HG02884 (cell line): ENCODE measurements at regions not wholly inside any gene's neighbourhood (a gene's known extent, or its start where the extent isn't known, plus 50 kb on each side); places are given as distances from the start of the nearest gene placed in this dataset.

ENCODE experiments used
- ATAC-seq: cut with Tn5 transposase; IDR thresholded peaks from one replicate; pipeline ENCODE4 v1.9.1; 2021; ENCODE audit warnings: mild to moderate bottlenecking, moderate library complexity; ENCODE audit not compliant: unreplicated experiment

DNA sequence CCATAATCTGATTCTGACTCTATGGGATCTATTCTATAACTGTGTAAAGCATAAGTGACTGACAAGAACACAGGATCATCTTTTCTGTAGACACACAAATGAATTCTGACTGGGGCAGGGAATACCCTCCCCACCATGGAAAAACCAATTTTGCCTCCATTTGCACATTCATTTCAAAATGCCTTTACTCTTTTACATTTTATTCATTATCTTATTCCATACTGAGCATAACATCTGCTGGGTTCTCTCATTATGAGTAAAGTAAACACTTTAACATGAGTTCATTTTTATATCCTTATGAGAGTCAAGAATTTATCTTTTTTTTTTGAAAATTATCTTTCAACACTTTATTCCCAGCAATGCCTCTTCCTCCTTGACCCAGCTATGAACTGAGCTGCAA lies 163.5 kb downstream of the RNF152 start:
- ATAC-seq: no peak

DNA sequence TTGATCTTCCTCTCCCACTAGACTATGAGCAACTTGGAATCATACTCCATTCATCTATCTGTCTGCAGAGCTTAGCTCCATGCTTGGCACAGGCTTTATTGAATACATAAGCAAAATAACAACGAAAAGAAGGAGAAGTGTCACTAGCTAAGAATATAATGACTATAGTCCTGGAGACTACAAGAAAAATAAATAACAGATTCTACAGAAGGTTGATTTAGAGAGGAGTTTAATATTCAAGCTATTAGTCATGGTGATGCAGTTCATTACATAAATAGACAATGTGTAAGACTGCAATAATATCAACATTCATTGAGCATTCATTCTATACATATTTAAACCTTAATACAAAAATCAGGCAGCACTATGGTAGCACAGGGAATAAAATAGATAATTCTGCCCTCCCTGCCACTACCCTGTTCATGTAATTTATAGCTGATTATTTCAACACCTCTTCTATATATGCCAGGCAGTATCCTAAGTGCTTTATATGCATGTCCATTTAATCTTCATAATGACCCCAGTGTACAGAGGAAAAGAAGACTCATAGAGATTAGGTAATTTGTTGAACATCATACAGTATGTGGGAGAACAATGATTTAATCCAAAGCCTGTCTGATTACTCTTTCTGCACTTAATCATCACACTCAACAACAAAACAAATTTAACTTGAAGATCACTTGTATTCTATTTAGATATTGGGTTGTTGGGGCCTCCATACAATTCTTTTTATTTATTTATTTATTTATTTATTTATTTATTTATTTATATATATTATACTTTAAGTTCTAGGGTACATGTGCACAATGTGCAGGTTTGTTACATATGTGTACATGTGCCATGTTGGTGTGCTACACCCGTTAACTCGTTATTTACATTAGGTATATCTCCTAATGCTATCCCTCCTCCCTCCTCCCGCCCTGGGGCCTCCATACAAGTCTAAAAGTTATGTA lies 165.3 kb downstream of the RNF152 start:
- ATAC-seq: no peak

DNA sequence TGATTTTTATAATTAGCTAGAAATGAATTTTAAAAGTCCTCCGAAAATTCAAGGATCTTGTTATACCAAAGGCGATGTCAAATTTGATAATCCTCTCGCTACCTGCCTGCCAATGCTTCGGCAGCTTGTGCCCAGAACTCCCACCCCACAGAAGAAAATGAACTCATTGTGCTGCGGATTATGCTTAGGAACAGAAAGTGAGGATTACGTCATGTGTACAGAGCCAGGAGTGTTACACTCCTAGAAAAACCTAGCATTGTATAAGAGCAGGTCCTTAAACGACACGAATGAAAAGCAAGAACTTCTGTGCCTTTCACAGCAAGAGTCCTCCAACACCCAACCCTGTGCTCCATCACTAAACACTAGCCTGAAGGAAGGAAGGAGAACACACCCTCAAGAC lies 168.3 kb downstream of the RNF152 start:
- ATAC-seq: no peak

DNA sequence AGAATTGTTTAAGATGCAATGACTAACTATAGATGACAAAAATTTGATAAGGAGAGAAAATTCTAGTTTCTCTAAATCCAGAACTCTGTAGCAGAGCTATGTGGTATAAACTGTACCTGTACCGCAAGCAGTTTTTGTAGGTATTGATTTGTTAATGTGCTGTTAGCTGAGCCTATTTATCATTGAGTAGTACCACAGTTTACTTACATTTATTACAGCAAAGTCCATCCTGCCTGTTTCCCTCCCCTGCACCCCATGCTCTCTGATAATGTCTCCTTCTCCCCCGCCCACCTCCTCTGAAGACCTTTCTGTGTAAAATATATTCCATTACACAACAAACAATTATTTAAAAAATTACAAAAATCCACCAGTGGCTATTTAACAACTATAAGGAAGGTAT lies 170.6 kb downstream of the RNF152 start:
- ATAC-seq: no peak

DNA sequence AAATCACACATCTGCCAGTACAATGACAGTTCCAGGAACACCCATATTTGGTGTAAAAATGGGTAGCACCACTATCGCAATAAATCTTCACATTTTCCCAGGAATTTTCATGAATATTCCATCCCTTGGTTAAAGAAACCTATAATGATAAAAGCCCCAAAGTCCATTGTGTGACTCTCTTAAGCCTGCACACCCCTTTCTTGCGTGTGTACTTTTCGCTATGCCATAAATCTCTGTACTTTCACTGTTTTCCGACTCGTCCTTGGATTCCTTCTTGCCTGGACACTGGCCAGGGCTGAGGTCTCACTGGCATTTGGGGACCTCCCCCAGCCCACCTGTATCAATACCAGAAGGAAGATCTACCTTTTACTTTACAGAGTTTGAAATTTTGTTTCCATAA lies 172.3 kb downstream of the RNF152 start:
- no peak for ATAC-seq

DNA sequence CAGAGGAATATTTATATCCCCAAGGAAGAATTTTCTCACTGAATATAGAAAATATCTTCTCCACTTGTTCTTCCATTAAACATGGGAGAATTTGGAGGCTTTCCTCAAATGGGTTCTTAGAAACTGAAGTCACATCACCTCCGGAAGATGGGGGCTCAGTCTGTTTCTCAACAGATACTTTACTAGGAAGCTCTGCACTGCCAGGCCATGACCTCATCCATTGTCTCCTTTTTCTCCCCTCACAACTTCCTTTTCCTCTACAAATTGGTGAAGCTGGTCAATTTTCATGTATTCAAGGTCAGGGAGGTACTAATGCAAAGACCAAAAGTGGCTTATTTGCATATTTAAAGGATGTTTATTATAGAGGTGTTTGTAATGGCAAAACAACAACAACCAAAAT lies 173.1 kb downstream of the RNF152 start:
- ATAC-seq: no peak

DNA sequence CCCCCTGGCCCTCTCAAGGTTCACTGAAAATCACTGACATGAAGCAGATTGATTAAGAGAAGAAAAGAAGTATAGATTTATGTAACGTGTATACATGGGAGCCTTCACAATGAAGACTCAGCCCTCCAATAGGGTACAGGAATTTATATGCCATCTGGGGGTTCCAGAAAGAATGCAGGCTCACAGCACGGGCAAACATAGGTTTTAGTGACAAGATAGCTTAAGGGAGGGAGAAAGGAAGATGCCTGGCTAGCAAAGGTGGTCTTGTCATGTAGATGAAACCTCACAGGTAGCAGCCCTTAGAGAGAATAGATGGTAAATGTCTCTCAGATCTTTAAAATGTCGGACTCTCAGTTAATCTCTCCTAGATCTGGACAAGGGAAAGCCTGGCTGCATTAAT lies 173.9 kb downstream of the RNF152 start:
- ATAC-seq: no peak

DNA sequence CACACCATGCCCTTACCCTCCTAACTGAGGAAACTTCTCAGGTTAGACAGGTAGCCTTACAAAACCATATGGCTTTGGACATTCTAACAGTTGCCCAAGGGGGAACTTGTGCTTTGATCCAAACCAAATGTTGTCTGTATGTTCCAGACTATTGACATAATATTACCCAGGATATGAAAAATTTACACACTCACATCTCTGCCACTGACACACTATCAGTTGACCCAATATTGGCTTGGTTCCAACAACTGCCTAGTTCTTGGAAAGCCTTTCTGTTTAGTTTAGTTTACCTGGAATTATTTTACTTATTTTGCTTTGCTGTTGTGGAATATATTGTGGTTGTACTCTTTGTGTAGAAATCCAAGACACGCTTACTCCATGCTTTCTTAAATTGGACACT lies 178.4 kb downstream of the RNF152 start:
- no peak for ATAC-seq

DNA sequence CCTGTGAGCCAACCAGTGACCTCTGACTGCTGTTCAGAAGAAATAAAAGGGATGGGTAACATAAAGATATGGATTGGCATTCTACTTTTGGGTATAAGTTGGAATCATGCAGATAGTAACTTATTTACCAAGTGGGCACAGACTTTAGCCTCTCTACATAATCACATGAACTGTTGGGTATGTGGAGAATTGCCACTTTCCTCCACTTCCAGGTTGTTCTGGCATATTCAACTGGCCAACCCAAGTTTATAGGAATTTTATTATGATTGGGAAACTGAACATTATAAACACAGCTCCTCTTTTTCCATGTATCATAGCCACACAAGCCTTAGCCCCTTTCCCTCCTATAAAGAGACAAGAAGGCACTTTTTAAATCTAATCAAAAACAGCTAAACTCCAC lies 179.3 kb downstream of the RNF152 start:
- no peak for ATAC-seq

DNA sequence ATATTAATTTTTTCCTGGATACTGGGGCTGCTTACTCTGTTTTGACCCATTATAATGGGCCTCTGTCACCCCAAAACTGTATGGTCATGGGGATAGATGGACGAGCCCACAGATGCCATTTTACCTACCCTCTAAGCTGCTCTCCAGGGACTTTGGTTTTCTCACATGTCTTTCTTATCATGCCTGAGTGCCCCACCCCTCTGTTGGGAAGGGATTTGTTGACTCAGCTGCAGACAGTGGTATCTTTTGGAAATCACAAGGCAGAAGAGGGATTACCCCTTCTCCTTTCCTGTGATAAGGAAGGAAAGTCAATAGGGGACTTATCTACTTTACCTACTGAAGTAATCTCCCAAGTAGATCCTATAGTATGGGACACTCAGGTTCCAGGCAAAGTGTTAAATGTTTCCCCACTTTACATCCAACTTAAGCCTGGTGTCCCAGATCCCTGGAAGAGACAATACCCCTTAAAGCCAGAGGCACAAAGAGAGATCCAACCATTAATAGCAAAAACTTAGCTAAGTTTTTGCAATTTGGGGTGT lies 182.7 kb downstream of the RNF152 start:
- no peak for ATAC-seq

DNA sequence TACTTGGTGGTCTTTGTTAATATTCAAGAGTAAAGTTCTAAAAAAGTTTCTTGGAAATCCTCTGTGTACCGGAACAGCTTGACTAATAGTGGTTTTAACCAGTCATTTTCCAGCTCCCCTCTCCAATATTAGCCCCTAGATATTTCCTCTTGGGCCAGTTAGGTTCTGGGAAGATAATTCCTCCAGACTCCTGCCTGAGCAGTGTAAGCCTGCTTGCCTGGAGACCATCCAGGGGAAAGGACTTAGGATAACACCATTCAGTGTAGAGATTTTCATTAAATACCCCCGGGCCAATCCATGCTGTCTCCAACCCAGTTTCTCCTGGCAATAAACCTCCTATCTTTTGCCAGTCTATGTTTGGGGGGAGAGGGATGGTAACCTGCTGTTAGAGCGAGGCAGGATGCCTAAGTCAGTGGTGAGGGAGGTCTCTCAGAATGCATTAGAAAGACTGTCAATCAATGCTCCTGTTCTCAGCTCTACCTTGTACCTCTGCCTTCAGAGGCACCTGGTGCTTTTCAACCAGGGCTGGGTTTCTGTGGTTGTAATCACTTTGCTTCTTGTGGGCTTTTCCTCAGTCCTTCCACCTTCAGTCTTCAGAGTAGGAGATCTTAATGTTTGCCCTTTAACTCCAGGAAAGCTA lies 186.4 kb downstream of the RNF152 start:
- ATAC-seq: no peak

DNA sequence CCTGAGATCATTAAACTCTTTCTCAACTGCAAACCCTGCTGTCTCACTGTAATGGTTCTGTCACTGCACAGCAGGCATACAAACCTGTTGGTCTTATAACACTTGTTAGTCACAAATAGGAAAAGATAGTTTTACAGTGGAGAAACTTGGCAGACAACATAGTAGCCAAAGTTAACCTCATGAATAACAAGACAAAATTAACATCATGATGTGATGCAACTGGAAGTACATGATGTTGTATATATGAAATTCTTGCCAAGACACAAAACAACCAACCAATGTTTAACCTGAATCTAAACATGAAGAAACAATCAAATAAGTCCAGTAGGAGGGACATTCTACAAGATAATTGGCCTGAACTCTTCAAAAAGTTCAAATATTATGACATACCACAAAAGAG lies 189.3 kb downstream of the RNF152 start:
- no peak for ATAC-seq

DNA sequence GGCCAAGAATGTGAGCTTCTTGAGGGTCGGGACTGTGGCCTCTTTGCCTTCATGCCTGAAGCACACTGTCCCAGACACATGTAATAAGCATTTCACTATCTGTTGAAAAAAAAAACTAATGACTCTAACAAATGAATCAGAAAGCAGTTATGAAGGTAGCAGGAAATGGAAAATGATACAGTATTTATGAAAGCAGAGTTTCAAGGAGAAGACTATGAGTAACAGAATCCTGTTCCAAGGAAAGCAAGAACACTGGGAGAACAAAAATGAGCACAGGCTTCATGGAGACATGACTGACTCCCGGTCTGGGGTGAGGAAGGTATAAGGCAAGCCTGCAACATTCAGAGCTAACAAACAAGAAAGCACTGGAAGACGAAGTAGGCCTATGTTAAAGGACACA lies 190.8 kb downstream of the RNF152 start:
- ATAC-seq: no peak

DNA sequence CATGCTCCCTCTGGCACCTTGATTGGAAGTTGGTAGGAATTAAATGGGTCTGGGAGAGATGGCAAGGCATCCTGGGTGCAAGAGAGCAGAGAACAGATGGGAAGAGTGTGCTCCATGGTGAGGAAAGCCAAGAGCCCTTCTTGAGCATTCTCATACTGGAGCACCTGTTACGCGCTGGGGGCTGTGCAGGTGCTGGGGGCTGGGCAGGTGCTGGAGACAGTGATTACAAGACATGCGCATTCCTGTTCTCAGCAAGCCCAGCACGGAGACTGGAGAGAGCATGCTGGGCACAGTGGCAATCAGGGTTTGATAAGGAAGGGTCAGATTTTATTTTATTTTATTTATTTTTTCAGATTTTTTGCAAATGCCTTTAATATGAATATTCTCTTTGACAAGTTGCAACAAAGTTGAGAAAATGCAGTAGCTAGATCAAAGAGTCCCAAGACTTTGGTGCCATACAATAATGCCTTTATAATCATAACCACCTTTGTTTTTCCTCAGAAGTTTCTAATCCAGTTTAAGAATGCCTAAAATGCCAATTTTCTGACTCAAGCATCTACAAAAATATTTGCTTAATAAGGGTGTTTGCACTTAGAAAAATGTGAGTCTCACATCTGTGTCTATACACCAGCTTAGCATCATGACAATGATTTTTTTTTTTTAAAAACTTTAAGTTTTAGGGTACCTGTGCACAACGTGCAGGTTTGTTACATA lies 193.3 kb downstream of the RNF152 start:
- no peak for ATAC-seq

DNA sequence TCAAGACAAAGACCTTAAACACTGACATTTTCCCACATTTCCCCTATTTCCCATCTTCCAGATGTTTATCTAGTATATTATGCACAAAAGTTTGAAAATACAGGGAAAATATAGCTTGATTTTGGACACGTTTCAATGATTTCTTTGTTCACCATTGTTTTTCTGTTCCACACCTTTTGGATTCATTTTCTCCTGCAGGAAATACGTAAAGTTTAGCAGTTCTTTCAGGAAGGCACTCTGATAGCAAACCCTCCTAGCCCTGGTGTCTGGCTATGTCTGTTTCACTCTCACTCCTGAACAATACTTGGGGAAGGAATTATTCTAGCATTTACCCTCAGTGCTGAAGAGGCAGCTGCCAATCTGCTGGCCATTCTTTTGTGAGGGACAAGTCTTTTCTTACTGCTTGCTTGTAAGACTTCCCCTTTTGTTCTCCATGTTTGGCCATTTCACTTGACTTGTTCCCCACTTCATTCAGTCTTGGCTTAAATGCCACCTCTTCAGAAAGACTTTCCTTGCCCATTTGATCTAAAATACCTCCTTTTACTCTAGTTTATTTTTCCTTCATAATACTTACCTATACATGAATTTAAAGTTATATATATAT lies 195.4 kb downstream of the RNF152 start:
- ATAC-seq: no peak

DNA sequence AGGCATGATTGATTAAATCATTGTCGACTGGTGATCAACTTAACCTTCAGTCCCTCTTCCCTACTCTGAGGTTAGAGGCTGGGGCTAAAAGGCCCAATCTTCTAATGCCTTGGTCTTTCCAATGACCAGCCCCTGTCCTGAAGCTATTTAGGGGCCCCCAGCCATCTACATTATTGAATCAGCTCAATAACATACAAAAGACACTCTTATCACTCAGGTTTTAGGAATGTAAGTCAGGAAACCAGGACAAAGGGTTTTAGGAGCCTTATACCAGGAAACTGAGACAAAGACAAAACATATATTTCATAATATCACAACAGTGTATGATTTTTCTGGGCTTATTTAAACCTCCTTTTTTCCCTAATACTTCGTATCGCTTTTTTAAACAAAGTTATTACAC lies 198.6 kb downstream of the RNF152 start:
- no peak for ATAC-seq

DNA sequence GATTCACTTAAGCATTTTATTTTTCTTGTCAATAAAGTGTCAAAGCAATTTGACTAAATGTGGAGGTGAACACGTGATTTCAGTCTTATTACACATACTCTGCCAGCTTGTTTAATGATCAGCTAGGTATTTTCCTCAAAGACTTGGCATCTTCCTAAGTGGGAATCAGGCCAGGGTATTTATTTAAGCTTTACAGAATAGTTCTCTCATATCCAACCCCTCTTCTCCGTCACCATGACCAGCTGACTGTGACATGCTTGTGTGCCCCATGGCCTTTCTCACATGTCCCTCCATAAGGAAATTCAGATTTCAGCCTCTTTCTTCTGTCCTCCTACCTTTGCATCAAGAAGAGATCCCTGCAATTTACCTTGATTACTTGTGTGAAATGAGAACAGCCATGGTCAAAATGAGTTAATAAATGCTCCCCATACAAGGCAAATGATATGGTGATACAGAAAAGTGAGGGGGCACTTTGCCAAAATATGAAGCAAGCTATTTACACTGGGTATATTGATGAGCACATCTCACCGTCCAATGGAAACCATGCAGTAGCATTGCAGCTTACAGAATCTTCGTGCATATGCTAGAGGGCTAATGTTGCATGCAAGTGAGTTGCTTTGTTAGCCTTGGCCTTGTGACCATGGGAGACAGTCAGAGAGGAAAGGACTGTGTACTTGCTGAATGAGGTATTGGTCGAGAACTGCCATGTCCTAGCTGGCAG lies 202.2 kb downstream of the RNF152 start:
- no peak for ATAC-seq

DNA sequence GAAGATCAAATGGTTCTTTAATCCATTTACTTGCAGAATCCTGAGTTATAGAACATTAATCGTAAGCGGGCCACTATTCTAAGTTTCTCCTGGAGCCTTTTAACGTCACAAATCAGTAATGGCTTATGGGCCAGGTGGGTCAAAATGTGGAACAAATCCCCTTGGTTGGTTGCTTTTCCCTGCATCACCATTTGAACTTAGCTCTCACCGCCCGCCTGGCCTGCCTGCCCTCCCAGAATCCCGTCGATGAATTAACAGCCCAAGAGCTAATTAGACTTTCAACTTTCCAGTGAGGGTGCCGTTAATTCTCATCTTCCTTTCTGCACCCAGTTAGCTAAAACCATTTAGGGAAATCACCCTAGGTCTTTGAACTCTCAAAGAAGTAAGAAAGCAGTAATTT lies 205.5 kb downstream of the RNF152 start:
- ATAC-seq: no peak

DNA sequence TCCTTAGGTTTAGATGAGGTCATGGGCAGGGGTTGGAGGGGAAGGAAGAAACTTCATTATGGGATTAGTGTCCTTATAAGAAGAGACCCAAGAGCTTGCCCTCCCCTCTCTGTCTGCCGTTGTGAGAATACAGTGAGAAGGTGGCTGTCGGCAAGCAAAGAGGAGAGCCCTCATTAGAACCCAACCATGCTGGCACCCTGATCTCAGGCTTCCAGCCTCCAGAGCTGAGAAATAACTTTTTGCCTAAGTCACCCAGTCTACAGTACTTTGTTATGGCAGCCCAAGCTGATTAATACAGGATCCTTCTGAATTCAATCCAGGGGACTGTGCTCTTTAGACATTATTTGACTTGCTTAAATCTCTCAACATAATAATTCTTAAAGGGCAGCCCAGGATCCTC lies 209.0 kb downstream of the RNF152 start:
- ATAC-seq: no peak

DNA sequence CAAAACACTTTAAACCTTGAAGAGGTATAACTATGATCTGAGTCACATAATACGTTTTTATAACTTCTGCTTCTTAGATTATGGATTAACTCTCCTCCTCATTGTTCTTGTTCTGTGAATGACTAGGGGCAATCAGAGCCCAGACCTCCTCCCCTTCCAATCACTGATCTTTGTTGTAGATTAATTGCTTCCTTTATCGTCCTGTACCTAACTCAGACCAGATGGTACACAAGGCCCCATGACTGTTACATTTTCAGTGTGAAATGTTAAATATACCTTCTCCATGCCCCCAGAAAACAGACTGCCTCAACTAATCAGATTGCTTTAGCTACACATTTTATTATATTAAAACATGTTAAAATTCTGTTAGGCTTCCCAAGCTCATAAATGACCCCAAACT lies 211.7 kb downstream of the RNF152 start:
- no peak for ATAC-seq

DNA sequence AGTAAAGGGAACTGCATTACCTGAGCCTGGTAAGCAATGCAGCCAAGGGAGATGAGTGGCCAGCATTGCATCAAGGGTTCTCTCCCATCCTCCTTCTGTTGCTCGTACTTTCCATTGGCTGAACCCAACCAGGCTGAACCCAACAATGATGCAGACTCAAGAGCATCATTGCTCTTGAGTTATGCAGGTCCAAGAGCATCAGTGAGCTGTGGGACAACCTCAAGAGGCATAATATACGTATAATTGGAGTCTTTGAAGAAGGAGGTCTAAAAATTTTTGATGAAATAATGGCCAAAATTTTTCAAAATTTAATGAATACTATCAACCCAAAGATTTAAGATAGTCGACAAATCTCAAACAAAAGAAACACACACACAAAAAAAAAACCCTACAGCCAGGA lies 213.0 kb downstream of the RNF152 start:
- no peak for ATAC-seq
